ENCODE measurements at regions not wholly inside any gene's neighbourhood (a gene's known extent, or its start where the extent isn't known, plus 50 kb on each side); places are given as distances from the start of the nearest gene placed in this dataset.

GRCh38 chr4:14383652-14384051 is 618.6 kb upstream of the CPEB2 start:
- POLR2A ChIA-PET = no interaction called here
- Histone ChIP-seq H3K36me3 (ENCODE audit: control insufficient read depth in 2 of 2, insufficient read depth in 1 of 2, low read length in 2 of 2) (no peaks in the 10 kb centered on the region), H3K4me1 (ENCODE audit: control insufficient read depth, insufficient read depth, low read length) (no peaks in the 10 kb centered on the region), H3K4me3 (ENCODE audit: low read depth, low read length) (no peak overlapping the region), H3K27ac (ENCODE audit: extremely low read depth, low read depth, low read length) (no peak overlapping the region), H3K9me3 (ENCODE audit: control insufficient read depth, insufficient read depth, low read depth, low read length) (no peaks in the 10 kb centered on the region)
- CTCF ChIA-PET = interaction anchor here (0.6 kb wide), 1 partner anchor 58 kb away, joined by 3 read pairs; no protein-coding TSS in a partner anchor
- TF ChIP-seq ZNF274 (IDR thresholded peaks at IDR 0.05; ENCODE audit: low read length) = no peak
- TF ChIP-seq ZNF274 (tag by site-specific recombination; IDR thresholded peaks at IDR 0.05; ENCODE audit: borderline replicate concordance) = no peak
- no peak for TF ChIP-seq MZF1 (tag by site-specific recombination; IDR thresholded peaks at IDR 0.05; ENCODE audit: borderline replicate concordance)
- no peak for TF ChIP-seq ZNF704 (tag by site-specific recombination; IDR thresholded peaks at IDR 0.05)
- TF ChIP-seq ZNF549 (tag by site-specific recombination; IDR thresholded peaks at IDR 0.05) = no peak
- TF ChIP-seq ZXDB (tag by site-specific recombination; IDR thresholded peaks at IDR 0.05) = no peak
- no peak for TF ChIP-seq PRDM4 (tag by site-specific recombination; IDR thresholded peaks at IDR 0.05)
- no peak for TF ChIP-seq RBAK (tag by site-specific recombination; IDR thresholded peaks at IDR 0.05)
- TF ChIP-seq ZNF76 (tag by site-specific recombination; IDR thresholded peaks at IDR 0.05; ENCODE audit: borderline replicate concordance, low read depth) = no peak
- no peak for TF ChIP-seq ZFHX2 (tag by site-specific recombination; conservative IDR thresholded peaks at IDR 0.05)
- no peak for TF ChIP-seq ZNF561 (tag by site-specific recombination; IDR thresholded peaks at IDR 0.05; ENCODE audit: borderline replicate concordance)
- TF ChIP-seq ZNF211 (tag by site-specific recombination; IDR thresholded peaks at IDR 0.05; ENCODE audit: low read depth) = no peak
- no peak for TF ChIP-seq ZNF837 (tag by site-specific recombination; IDR thresholded peaks at IDR 0.05)
- no peak for TF ChIP-seq ZNF366 (tag by site-specific recombination; conservative IDR thresholded peaks at IDR 0.05)

- Histone ChIP-seq H3K4me1 (ENCODE audit: control insufficient read depth, insufficient read depth, low read length) (no peaks in the 10 kb centered on the region), H3K9me3 (ENCODE audit: control insufficient read depth, insufficient read depth, low read depth, low read length) (no peaks in the 10 kb centered on the region), H3K36me3 (ENCODE audit: control insufficient read depth in 2 of 2, insufficient read depth in 1 of 2, low read length in 2 of 2) (no peaks in the 10 kb centered on the region), H3K27ac (ENCODE audit: extremely low read depth, low read depth, low read length) (no peak overlapping the region), H3K4me3 (ENCODE audit: low read depth, low read length) (no peak overlapping the region)
- CTCF ChIA-PET = no interaction called here
- POLR2A ChIA-PET = no interaction called here
- TF ChIP-seq ELK4 (IDR thresholded peaks at IDR 0.05; ENCODE audit: borderline replicate concordance, low read depth, low read length) (no peak), KLF16 (tag by site-specific recombination; IDR thresholded peaks at IDR 0.05) (no peak), ZNF561 (tag by site-specific recombination; IDR thresholded peaks at IDR 0.05; ENCODE audit: borderline replicate concordance) (no peak), ATF2 (tag by site-specific recombination; IDR thresholded peaks at IDR 0.05; ENCODE audit: low read depth) (no peak), ZNF837 (tag by site-specific recombination; IDR thresholded peaks at IDR 0.05) (no peak), SCRT1 (tag by site-specific recombination; IDR thresholded peaks at IDR 0.05; ENCODE audit: borderline replicate concordance) (no peak), SCRT2 (tag by site-specific recombination; IDR thresholded peaks at IDR 0.05) (no peak), ZNF341 (tag by site-specific recombination; IDR thresholded peaks at IDR 0.05; ENCODE audit: low read depth) (no peak), ZNF596 (tag by site-specific recombination; IDR thresholded peaks at IDR 0.05) (no peak), ZNF529 (tag by site-specific recombination; IDR thresholded peaks at IDR 0.05; ENCODE audit: insufficient replicate concordance) (no peak), ZEB2 (tag by site-specific recombination; IDR thresholded peaks at IDR 0.05) (no peak), ZNF449 (tag by site-specific recombination; IDR thresholded peaks at IDR 0.05) (no peak), GLI4 (tag by site-specific recombination; IDR thresholded peaks at IDR 0.05) (no peak), FEZF1 (tag by site-specific recombination; IDR thresholded peaks at IDR 0.05) (no peak)
- TF ChIP-seq, protein P1, sequence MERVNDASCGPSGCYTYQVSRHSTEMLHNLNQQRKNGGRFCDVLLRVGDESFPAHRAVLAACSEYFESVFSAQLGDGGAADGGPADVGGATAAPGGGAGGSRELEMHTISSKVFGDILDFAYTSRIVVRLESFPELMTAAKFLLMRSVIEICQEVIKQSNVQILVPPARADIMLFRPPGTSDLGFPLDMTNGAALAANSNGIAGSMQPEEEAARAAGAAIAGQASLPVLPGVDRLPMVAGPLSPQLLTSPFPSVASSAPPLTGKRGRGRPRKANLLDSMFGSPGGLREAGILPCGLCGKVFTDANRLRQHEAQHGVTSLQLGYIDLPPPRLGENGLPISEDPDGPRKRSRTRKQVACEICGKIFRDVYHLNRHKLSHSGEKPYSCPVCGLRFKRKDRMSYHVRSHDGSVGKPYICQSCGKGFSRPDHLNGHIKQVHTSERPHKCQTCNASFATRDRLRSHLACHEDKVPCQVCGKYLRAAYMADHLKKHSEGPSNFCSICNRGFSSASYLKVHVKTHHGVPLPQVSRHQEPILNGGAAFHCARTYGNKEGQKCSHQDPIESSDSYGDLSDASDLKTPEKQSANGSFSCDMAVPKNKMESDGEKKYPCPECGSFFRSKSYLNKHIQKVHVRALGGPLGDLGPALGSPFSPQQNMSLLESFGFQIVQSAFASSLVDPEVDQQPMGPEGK (tag by site-specific recombination; IDR thresholded peaks at IDR 0.05) = no peak
Measured at GRCh38 chr4:14384824-14385223, 617.5 kb upstream of the CPEB2 start.

Data from HEK293 (cell line).